Stimulated activated CD8-positive, alpha-beta memory T cell treated with anti-CD3 and anti-CD28 coated beads, Interleukin-12 subunit alpha, Interleukin-12 subunit beta, amount 100 ng/mL, for 4 hours (primary cell): ENCODE measurements at regions not wholly inside any gene's neighbourhood (a gene's known extent, or its start where the extent isn't known, plus 50 kb on each side); places are given as distances from the start of the nearest gene placed in this dataset.

Experiments used
- DNase-seq: peaks from one replicate; pipeline ENCODE4 v3.0.0-alpha.2; 2020; ENCODE audit warnings: low read depth

GRCh38 chr10:43872644-43873043 is 224.0 kb upstream of the ZNF32 start:
- no peak for DNase-seq

GRCh38 chr10:43871545-43871944 is 222.9 kb upstream of the ZNF32 start:
- no peak for DNase-seq

- no peak for DNase-seq
These were observed 222.3 kb upstream of the ZNF32 start for GRCh38 chr10:43870968-43871439.

GRCh38 chr10:43869669-43870322 is 221.1 kb upstream of the ZNF32 start:
- no peak for DNase-seq

- DNase-seq: no peak
These were observed 220.3 kb upstream of the ZNF32 start for GRCh38 chr10:43868952-43869351.

GRCh38 chr10:43867667-43868565 is 219.2 kb upstream of the ZNF32 start:
- no peak for DNase-seq

- DNase-seq: no peak
These were observed 218.4 kb upstream of the ZNF32 start for GRCh38 chr10:43867113-43867512.

- no peak for DNase-seq
These were observed 218.0 kb upstream of the ZNF32 start for GRCh38 chr10:43866712-43867111.

GRCh38 chr10:43865265-43866135 is 216.8 kb upstream of the ZNF32 start:
- no peak for DNase-seq

GRCh38 chr10:43864656-43865055 is 216.0 kb upstream of the ZNF32 start:
- DNase-seq: no peak

GRCh38 chr10:43863859-43864591 is 215.3 kb upstream of the ZNF32 start:
- DNase-seq: no peak

- DNase-seq: no peak
These were observed 214.6 kb upstream of the ZNF32 start for GRCh38 chr10:43863270-43863669.

GRCh38 chr10:43862756-43863155 is 214.1 kb upstream of the ZNF32 start:
- DNase-seq: no peak

- DNase-seq: no peak
These were observed 213.5 kb upstream of the ZNF32 start for GRCh38 chr10:43861966-43862751.

- DNase-seq: no peak
These were observed 210.4 kb upstream of the ZNF32 start for GRCh38 chr10:43859016-43859525.

- no peak for DNase-seq
These were observed 209.2 kb upstream of the ZNF32 start for GRCh38 chr10:43857931-43858315.

- no peak for DNase-seq
These were observed 208.7 kb upstream of the ZNF32 start for GRCh38 chr10:43857206-43857930.

GRCh38 chr10:43856299-43856698 is 207.6 kb upstream of the ZNF32 start:
- no peak for DNase-seq

- DNase-seq: no peak
These were observed 207.1 kb upstream of the ZNF32 start for GRCh38 chr10:43855667-43856210.

GRCh38 chr10:43854007-43854406 is 205.3 kb upstream of the ZNF32 start:
- DNase-seq: no peak
